HG03103 (cell line): ENCODE measurements at regions not wholly inside any gene's neighbourhood (a gene's known extent, or its start where the extent isn't known, plus 50 kb on each side); places are given as distances from the start of the nearest gene placed in this dataset.
"Not testable (repeated sequence)": the region's sequence is repeated elsewhere in the genome, so short reads cannot be mapped to it uniquely, and the experiment has no call there.

Source experiments
- ATAC-seq: cut with Tn5 transposase; IDR thresholded peaks from one replicate; pipeline ENCODE4 v1.9.1; 2021; ENCODE audit warnings: low read depth; ENCODE audit not compliant: unreplicated experiment

DNA sequence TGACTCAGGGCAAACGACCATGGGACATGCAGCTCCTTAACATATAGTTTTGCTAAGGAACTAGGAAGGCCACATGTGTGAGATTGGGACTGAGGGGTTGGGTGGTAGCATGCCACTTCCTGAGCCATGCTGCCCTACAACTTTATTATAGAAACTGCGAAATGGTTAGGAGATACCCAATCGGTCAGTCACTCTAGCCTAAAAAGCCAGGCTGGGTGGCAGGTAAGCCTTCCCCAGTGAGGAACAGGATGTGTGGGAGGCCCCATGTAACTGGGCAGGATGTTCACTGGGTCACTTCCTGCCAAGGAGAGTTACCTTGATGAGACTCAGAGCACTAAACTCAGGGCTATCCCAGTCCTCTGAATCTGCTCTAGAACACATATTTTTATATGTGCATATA lies 123.5 kb downstream of the MAP3K7 start:
- ATAC-seq, result no peak

DNA sequence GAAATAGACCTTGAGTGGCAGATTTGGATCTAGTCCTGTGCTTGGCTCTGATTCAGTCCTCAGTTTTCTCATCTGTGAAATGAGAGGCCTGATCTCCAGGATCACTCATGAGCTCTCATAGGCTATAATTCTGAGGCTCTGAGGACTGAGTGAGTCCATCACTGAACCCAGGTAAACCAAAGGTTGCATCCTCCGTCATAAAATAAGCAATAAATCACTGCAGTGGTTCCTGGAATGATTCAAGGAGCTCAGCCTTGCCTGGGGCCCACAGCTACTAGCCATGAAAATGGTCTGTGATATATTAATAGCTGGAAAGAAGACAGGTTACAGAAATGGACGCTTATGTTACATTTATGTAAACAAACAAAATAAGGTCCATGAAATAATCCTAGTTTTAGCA lies 124.8 kb downstream of the MAP3K7 start:
- ATAC-seq, result no peak

DNA sequence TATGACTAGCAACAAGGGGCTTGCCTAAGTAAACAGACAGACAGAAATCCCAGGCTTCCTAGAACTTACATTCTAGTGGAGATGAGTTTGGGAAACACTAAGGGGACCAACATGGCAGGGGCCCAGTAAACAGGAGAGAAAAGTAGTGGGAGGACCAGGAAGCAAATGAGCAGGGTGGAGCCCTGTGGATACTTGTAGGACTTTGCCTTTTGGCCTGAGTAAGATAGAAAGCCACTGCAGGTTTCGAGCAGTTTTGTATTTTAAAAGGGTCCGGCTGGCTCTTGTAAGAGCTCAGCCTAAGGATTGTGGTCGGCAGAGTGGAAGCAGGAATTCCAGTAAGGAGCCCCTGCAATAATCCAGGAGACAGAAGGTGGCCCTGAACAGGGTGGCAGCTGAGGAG lies 125.5 kb downstream of the MAP3K7 start:
- no peak for ATAC-seq

DNA sequence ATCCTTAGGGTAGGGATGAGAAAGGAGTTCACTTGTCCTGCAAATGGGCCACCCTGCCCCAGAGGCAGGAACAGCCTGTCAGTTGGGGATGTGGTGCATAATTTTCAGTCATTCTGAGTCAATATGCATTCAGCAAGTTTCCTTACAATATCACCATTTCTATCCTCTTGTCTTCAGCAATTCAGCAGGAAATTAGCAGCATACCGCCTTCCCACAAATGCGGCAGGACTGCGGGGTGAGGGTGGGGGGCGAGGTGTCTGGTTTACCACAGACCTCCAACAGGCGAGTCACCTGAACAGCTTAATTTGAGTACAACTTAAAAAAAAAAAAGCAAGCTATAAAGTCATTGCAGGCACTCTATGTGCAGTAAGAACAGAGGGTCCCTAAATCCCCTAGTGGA lies 126.8 kb downstream of the MAP3K7 start:
- no peak for ATAC-seq

DNA sequence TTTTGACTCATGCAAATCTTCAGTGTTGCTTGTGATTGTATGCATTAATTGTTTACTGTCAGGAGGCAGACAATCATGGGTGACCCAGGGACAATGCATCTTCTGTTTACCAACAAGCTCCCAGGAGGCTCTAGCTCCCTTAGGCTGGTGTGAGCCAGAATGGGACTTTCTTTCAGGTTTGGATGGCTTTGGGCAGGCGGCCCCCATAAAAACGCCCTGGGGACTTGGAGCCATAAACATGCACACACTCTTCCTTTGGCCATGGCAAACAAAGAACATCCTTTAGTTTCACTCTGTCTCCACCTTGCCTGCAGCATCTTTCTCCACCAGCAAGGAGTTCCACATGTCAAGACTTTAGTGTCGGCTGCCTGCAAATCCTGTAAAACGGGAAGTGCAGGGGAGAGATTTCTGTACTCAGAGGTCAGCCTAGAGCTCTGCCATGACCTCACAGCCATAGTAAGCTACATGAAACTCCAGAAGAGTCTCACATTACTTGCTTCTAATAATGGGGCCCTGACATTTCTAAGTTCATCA lies 127.6 kb downstream of the MAP3K7 start:
- no peak for ATAC-seq

DNA sequence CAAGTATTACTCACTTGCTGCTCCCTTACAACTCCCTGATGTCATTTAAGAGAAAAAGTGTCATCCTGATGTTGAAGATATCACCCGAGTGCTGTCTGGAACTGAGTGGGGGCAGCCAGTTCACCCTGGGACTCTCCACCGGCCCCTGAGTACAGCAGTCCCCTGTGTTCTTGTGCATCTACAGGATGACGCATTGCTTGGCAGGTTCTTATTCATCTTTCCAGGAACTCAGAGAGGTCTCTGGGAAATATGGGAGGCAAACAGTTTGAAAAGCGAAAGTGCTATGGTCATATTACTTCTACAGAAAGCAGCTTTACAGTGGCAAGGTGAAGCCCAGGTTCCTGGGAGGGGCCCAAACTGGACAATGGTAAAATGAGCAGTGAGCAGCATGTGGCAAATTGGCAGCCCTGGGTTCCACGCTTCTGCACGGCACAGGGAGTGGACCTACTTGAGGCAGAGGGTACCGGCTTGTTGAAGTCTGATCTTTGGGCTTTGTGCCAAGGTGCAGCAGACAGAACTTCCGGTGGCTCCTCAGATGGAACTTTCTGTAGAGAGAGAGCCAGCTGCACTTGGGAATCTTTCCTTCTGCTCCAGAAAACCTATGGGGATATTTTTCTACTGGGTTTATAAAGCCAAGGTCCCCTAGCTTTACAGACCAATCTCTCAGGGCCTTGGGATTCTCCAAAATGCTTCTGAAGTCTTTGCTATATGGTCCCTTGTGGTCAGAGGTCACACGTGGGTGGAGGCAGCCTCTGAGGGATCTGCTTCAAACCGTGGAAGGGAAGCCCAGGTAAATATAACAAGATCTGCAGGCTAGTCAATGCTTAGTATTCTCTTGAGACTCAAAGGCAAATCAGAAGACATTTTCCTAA lies 128.3 kb downstream of the MAP3K7 start:
- no peak for ATAC-seq

DNA sequence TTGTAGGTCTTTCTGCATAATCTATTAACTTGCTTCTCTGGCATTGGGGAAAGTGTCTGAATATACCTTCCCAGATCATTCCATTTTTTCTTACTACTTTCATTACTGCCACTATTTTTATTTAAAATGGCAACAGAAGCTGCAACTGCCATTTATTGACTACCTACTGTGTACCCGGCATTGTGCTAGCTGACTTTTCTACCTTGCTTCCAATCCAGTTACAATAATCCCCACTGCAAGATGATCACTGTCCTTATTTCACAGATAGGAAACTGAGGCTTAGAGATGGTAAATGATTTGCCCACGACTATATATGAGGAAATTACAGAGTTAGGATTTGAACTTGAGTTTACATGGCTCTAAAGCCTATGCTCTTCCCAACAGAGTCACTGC lies 129.0 kb downstream of the MAP3K7 start:
- no peak for ATAC-seq

DNA sequence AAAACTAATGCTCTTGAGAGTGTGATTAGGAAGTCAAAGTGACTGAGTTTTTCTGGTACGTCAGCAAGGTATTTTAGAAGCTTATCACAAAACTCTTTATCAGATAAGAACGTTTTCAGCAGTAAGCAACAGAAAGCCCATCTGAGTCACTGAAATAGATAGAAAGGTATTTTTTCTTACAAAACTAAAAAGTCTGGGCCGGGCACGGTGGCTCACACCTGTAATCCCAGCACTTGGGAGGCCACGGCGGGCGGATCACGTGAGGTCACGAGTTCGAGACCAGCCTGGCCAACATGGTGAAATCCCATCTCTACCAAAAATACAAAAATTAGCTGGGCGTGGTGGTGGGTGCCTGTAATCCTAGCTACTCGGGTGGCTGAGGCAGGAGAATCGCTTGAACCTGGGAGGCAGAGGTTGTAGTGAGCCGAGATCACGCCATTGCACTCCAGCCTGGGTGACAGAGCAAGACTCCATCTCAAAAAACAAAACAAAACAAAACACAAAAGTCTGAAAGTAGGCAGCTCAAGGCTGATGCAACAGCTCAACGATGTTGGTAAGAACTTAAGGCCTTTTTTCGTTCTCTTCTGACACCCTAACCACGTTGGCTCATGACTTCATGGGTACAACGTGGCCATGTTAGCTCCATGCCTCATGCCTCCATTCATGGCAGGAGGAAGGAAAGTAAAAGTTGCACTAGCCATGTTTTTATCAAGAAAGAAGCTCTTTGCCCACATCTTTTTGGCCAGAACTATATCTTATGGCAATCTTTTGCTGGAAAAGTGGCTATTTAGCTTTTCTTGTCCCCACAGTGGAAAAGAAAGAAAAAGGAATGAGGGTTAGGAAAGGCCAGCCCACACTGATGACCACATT lies 129.6 kb downstream of the MAP3K7 start:
- not testable (repeated sequence) for ATAC-seq

DNA sequence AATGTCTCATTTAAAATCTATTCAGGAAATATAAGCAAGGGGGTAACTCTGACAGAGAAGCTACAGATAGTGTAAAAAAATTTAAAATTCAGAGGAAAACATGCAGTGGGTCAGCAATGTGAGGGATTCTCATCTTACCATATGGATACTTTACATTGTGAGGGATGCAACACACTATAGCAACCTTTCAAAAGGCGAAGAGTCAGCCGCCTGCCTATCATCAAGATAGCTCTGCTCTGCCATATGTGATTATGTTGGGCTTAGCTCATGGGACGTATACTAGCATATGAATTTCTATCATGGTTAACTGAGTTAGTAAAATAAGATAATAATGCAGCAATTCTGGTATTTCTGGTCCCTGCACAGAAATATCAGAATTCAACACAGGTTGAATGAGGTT lies 130.9 kb downstream of the MAP3K7 start:
- ATAC-seq, result no peak

DNA sequence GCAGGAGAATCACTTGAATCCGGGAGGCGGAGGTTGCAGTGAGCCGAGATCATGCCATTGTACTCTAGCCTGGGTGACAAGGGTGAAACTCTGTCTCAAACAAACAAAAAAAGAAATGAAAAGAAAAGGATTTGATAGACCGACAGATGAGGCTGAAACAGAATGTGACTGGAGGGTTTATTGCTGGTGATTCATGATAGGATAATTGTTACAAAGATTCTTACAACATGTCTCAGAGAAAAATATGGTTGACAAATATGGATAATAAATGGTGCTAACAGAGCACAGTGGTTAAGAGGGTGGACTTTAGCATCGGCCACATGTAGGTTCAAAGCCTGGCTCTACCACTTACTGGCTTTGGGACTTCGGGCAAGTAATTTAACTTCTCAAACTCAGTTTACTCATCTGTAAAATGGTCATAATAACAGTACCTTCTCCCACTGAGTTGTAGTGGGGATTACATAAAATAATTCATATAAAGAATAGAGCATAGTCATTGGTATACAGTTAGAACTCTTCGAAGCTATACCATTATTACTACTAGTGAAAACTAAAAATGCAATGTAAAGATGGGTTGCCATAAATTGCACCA lies 131.9 kb downstream of the MAP3K7 start:
- no peak for ATAC-seq

DNA sequence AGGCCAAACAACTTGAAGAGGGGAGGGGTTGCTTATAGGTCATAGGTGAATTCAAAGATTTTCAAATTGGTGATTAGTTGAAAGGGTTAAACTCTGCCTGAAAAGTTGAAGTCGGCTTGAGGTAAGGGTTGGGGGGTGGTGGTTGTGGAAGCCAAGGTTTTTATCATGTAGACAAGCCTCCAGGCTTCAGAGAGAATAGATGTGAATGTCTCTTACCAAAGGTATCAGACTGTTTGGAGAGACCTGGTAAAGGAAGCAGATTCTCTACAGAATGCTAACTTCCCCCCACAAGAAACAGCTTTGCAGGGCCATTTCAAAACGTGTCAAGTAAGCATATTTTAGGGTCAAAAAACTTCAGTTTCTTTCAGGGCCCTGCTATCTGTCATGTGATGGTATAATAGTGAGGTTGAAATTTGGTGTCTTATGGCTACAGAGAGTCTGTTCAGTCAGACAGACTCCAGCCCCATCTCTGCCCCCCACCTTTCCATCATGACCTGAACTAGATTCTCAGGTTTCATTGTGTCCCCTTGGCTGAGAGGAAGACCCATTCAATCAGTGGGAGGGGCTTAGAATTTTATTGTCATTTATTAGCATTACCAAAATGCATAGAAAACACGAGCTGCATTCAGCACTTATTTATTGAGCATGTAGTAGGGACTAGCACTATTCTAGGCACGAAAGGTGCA lies 136.5 kb downstream of the MAP3K7 start:
- ATAC-seq, result no peak

DNA sequence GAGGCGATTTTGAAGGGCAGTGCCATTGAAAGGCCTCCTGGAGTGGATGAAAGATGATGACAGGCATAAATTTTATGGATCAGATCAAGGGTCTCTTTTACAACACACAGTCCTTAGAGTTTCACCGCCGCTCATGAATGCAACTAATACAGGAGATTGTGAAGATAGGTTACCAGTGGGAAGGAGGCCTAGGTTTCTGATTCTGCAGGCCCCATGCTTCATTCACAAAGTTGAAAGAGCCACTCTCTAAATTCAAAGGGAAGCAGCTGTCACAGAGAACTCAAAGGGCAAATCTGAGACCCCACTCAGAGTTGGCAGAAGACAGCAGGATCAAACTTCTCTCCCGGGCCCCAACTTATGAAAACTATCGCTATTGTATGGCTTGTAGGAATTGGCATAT lies 137.6 kb downstream of the MAP3K7 start:
- no peak for ATAC-seq

DNA sequence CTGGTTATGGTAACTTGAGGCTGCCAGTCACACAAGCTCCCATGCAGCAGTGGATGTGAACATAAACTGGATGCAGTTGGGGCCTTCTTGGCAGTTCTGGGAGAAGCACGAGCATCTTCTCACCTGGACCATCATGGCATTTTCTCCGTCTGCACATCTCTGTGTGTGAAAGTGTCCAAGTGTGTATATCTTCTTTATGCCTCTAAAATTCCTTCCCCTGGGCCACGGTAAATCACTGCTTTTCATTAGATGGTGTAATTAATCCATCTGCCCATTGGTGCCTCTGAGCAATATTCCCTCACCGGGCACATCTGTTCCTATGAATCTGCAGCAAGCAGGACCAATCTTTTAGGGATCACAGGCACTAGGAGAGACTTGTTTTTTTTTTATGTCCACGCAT lies 138.0 kb downstream of the MAP3K7 start:
- ATAC-seq, result no peak

DNA sequence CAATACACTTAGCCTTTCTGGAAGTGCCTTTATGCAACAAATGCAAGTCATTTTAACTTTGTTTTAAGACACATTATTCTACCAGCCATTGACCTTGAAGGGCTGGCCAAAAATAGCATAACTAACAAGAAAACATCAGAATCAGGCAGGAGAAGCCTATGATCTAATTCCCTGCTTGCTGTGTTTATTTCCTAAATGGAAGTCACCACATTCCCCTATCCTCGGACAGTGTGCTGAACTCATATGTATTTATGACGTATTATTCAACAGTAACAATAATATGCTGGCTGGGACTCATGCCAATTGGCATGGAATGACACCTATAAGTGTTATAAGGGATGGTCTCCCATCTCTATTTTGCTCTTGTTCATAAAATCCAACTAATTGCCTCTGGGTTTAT lies 140.7 kb downstream of the MAP3K7 start:
- no peak for ATAC-seq

DNA sequence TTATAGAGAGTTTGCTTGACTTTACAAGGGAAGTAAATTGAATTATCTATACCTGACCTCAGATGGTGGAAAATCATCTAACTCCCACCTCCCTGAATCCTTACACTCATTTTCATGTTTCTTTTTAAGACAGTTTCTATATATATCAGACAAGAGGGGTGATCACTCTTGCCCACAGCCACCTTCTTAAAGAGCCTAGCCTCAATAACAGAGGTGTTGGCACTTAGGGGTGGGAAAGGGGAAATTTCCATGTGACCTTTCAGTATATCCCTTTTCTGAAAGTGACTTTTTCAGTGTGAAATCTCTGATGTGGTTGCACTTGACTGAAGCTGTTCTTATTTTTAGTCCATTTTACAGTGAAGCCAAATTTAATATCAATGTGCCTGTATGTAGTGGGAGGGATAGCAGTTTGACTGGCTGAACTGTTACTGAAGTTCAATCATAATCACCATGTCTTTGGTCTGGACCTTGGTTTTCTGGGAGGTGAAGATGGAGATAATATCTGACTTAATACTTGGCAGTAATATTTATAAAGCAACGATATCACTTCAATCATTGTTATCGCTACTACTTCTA lies 141.3 kb downstream of the MAP3K7 start:
- no peak for ATAC-seq

DNA sequence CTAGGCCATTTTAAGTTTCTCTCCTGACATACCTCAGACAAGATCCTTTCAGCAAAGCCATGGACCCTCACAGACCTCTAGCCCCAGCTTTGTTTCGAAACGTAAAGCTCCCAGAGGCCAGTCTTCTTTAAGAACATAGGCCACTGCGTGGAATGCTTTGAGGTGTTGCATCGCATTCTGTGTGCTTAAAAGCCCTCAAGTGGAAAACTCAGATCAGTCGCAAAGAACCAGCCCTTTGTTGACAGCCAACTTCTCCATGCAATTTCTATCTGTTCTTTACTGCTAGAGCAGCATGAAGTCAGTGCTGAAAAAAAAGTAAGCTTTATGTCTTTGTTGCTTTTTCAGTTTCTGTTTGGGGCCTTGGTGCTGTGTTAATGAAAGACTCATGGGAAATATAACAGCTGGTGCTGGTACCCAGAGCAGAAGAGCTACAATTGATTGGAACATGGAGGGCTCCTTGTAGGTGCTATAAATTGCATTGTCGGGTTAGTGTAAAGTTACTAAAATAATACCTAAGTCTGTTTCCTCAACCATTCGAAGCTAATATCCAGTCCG lies 142.6 kb downstream of the MAP3K7 start:
- no peak for ATAC-seq

DNA sequence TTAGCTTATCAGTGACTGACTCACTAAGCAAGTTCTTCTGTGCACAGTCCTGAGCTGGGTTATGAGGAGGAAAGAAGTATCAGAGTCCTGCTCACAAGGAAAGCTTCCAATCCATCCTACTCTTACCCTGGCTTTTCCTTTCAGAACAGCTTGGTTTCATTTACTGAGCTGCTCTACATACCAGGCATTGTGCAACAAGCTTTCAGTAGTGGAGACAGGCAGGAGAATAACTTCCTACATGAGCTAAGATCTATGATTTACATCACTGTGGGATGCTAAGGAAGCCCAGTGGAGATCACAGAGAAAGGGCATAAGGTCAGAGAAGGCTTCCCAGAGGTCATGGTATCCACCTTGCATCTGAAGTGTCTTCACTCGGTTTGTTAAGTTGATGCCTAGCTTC lies 144.5 kb downstream of the MAP3K7 start:
- ATAC-seq, result no peak

DNA sequence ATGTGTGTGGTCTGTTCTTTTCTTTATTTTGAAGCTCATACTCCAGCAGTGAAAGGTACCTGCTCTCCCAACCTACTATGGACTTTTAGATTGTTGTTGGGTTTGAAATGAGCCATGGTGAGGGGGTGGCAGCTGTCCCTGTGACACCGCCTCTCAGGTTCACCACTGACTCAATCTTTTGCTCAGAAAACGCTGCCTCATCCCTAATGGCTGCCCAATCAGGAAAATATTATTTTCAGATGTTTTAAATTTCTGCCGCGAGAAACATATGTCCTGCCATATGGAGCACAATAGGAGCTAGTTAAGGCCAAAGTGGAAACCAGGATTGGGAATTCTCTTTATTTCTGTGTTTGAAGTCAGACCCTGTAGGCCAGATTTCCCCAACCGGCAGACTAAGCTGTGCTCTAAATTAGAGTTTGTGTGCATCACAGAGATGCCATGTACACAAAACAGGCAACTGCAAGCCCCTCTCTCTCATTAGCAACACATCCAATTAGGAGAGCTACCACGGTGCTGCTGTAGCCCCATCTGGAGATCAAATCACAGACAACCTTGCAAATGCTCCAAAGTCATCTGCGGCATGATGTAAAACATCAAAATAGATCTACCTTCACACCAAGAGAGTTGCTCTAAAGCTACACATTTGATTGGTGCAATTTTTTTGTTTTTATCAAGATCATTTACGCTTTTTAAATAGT lies 144.1 kb upstream of the BACH2 start:
- no peak for ATAC-seq

DNA sequence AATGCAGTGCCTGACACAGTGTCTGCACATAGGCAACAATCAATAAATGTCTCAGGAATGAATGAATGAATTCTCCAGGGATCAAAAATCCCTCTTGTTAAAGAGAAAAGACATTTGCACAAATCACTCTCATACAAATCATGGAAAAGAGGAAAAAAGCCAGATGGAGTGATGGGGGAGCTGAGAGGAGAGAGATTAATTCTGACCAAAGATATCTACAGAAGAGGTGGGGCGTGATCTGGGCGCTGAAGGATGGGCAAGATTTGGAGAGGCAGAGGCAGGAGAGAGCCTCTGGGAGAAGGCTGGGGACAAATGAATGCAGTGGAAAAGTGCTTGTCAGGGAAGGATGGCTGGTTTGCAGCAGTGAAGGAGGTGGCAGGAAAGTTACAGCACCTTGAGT lies 142.9 kb upstream of the BACH2 start:
- ATAC-seq, result no peak
